ENCODE measurements at regions not wholly inside any gene's neighbourhood (a gene's known extent, or its start where the extent isn't known, plus 50 kb on each side); places are given as distances from the start of the nearest gene placed in this dataset.

- FAIRE-seq, result no peak
- TF ChIP-seq POU2F2 (IDR thresholded peaks at IDR 0.05; ENCODE audit: low read depth, low read length) (no peak), TAF1 (IDR thresholded peaks at IDR 0.05; ENCODE audit: low read depth, low read length) (no peak), SPI1 (IDR thresholded peaks at IDR 0.05; ENCODE audit: low read depth, low read length) (no peak), POLR2AphosphoS5 (IDR thresholded peaks at IDR 0.05; ENCODE audit: low read depth, low read length) (no peak), POLR2A (IDR thresholded peaks at IDR 0.05; ENCODE audit: low read depth, low read length) (no peak), PAX5 (IDR thresholded peaks at IDR 0.05; ENCODE audit: insufficient read depth, low read length, severe bottlenecking) (no peak)
- no peak for DNase-seq (ENCODE audit: insufficient read length, low spot score)
Observed at GRCh38 chr7:26052706-26053105, 99.3 kb upstream of the NFE2L3 start.

DNA sequence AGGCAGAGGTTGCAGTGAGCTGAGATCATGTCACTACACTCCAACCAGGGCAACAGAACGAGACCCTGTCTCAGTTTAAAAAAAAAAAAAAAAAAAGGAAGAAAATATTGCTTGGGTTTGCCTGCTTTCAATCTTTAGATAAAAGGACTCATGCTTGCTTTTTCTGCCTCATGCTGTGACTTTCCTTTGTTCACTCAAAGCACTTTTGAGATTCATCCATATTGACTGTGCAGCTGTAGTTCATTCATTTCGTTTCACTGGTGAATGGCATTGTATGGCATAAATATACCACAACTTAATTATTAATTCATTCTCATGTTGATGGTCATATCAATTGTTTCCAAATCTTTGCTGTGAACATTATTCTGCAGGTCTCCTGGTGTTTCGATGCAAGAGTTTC lies 97.6 kb upstream of the NFE2L3 start:
- FAIRE-seq (no peak), DNase-seq (ENCODE audit: insufficient read length, low spot score) (no peak)
- TF ChIP-seq SPI1 (IDR thresholded peaks at IDR 0.05; ENCODE audit: low read depth, low read length) (no peak), PAX5 (IDR thresholded peaks at IDR 0.05; ENCODE audit: insufficient read depth, low read length, severe bottlenecking) (no peak), POLR2A (IDR thresholded peaks at IDR 0.05; ENCODE audit: low read depth, low read length) (no peak), POLR2AphosphoS5 (IDR thresholded peaks at IDR 0.05; ENCODE audit: low read depth, low read length) (no peak), POU2F2 (IDR thresholded peaks at IDR 0.05; ENCODE audit: low read depth, low read length) (no peak), TAF1 (IDR thresholded peaks at IDR 0.05; ENCODE audit: low read depth, low read length) (no peak)

- TF ChIP-seq POLR2AphosphoS5 (IDR thresholded peaks at IDR 0.05; ENCODE audit: low read depth, low read length), result no peak
- TF ChIP-seq POU2F2 (IDR thresholded peaks at IDR 0.05; ENCODE audit: low read depth, low read length), result no peak
- TF ChIP-seq TAF1 (IDR thresholded peaks at IDR 0.05; ENCODE audit: low read depth, low read length), result no peak
- no peak for TF ChIP-seq POLR2A (IDR thresholded peaks at IDR 0.05; ENCODE audit: low read depth, low read length)
- TF ChIP-seq PAX5 (IDR thresholded peaks at IDR 0.05; ENCODE audit: insufficient read depth, low read length, severe bottlenecking), result no peak
- TF ChIP-seq SPI1 (IDR thresholded peaks at IDR 0.05; ENCODE audit: low read depth, low read length), result no peak
- DNase-seq (ENCODE audit: insufficient read length, low spot score) (no peak), FAIRE-seq (no peak)
Observed at GRCh38 chr7:26055241-26055640, 96.8 kb upstream of the NFE2L3 start.

DNA sequence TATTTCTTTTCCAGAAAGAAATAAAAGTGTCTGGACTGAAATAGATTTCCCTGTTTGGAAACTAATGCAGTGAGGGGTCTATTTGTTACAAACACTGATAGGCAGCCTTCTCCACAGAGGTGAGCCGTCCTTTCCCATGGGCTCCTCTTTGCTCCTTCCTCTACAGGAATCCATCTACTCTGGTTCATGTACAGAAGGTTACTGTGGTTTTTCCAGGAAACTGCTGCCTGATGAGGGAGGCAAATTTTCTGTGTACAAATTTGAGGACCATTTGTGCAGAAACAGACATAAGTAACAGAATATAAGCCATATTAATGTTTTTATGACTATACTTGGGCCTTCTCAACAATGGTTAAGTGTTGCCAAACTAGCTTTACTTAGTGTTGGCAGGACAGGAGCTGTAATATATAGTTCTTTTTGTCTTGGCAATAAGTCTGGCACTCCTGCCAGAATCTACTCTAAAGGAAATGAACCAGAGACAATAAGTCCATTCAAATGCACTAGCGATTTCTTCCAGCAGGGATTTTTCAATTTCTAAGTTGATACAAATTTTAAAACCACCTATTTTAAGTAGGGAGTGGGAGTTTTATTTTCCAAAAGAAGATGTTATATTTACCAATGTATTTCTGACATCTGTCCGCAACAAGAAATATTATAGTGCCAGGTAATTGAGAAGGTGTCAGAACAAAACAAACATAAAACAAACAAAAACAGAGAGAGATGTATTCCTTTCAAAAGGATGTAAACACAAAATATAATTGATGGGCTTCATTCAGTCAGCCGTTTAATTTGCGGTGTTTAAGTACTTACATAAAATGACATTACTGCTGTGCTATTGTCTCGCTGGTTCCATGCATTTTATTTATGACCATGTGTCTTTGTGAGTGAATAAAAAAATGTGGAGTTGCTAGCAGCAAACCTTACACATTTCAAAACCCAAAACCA lies 91.0 kb upstream of the NFE2L3 start:
- DNase-seq (ENCODE audit: insufficient read length, low spot score), result no peak
- FAIRE-seq, result no peak
- TF ChIP-seq PAX5 (IDR thresholded peaks at IDR 0.05; ENCODE audit: insufficient read depth, low read length, severe bottlenecking) (no peak), POLR2AphosphoS5 (IDR thresholded peaks at IDR 0.05; ENCODE audit: low read depth, low read length) (no peak), SPI1 (IDR thresholded peaks at IDR 0.05; ENCODE audit: low read depth, low read length) (no peak), POLR2A (IDR thresholded peaks at IDR 0.05; ENCODE audit: low read depth, low read length) (no peak), POU2F2 (IDR thresholded peaks at IDR 0.05; ENCODE audit: low read depth, low read length) (no peak), TAF1 (IDR thresholded peaks at IDR 0.05; ENCODE audit: low read depth, low read length) (no peak)

GRCh38 chr7:26061678-26062603 lies 90.1 kb upstream of the NFE2L3 start:
- no peak for TF ChIP-seq POLR2AphosphoS5 (IDR thresholded peaks at IDR 0.05; ENCODE audit: low read depth, low read length)
- TF ChIP-seq TAF1 (IDR thresholded peaks at IDR 0.05; ENCODE audit: low read depth, low read length), result no peak
- no peak for TF ChIP-seq POU2F2 (IDR thresholded peaks at IDR 0.05; ENCODE audit: low read depth, low read length)
- no peak for TF ChIP-seq PAX5 (IDR thresholded peaks at IDR 0.05; ENCODE audit: insufficient read depth, low read length, severe bottlenecking)
- no peak for TF ChIP-seq POLR2A (IDR thresholded peaks at IDR 0.05; ENCODE audit: low read depth, low read length)
- TF ChIP-seq SPI1 (IDR thresholded peaks at IDR 0.05; ENCODE audit: low read depth, low read length), result no peak
- DNase-seq (ENCODE audit: insufficient read length, low spot score), result peak; percentile 43
- peak; percentile 78 for FAIRE-seq

- DNase-seq (ENCODE audit: insufficient read length, low spot score), result no peak
- TF ChIP-seq PAX5 (IDR thresholded peaks at IDR 0.05; ENCODE audit: insufficient read depth, low read length, severe bottlenecking) (no peak), SPI1 (IDR thresholded peaks at IDR 0.05; ENCODE audit: low read depth, low read length) (no peak), POLR2AphosphoS5 (IDR thresholded peaks at IDR 0.05; ENCODE audit: low read depth, low read length) (no peak), TAF1 (IDR thresholded peaks at IDR 0.05; ENCODE audit: low read depth, low read length) (no peak), POLR2A (IDR thresholded peaks at IDR 0.05; ENCODE audit: low read depth, low read length) (no peak), POU2F2 (IDR thresholded peaks at IDR 0.05; ENCODE audit: low read depth, low read length) (no peak)
- no peak for FAIRE-seq
Observed at GRCh38 chr7:26065652-26066051, 86.3 kb upstream of the NFE2L3 start.

GRCh38 chr7:26066736-26067135 lies 85.3 kb upstream of the NFE2L3 start:
- FAIRE-seq (no peak), DNase-seq (ENCODE audit: insufficient read length, low spot score) (no peak)
- TF ChIP-seq POLR2AphosphoS5 (IDR thresholded peaks at IDR 0.05; ENCODE audit: low read depth, low read length) (no peak), POU2F2 (IDR thresholded peaks at IDR 0.05; ENCODE audit: low read depth, low read length) (no peak), PAX5 (IDR thresholded peaks at IDR 0.05; ENCODE audit: insufficient read depth, low read length, severe bottlenecking) (no peak), SPI1 (IDR thresholded peaks at IDR 0.05; ENCODE audit: low read depth, low read length) (no peak), TAF1 (IDR thresholded peaks at IDR 0.05; ENCODE audit: low read depth, low read length) (no peak), POLR2A (IDR thresholded peaks at IDR 0.05; ENCODE audit: low read depth, low read length) (no peak)

GRCh38 chr7:26070290-26070689 lies 81.7 kb upstream of the NFE2L3 start:
- TF ChIP-seq POLR2A (IDR thresholded peaks at IDR 0.05; ENCODE audit: low read depth, low read length) (no peak), POLR2AphosphoS5 (IDR thresholded peaks at IDR 0.05; ENCODE audit: low read depth, low read length) (no peak), PAX5 (IDR thresholded peaks at IDR 0.05; ENCODE audit: insufficient read depth, low read length, severe bottlenecking) (no peak), POU2F2 (IDR thresholded peaks at IDR 0.05; ENCODE audit: low read depth, low read length) (no peak), TAF1 (IDR thresholded peaks at IDR 0.05; ENCODE audit: low read depth, low read length) (no peak), SPI1 (IDR thresholded peaks at IDR 0.05; ENCODE audit: low read depth, low read length) (no peak)
- DNase-seq (ENCODE audit: insufficient read length, low spot score) (no peak), FAIRE-seq (no peak)
